Esophagus (tissue), 2 donors: ENCODE measurements at regions not wholly inside any gene's neighbourhood (a gene's known extent, or its start where the extent isn't known, plus 50 kb on each side); places are given as distances from the start of the nearest gene placed in this dataset.
"Not testable (repeated sequence)": the region's sequence is repeated elsewhere in the genome, so short reads cannot be mapped to it uniquely, and the experiment has no call there.

Experiments
- H3K27ac ChIP-seq, 2 donors: one replicate each; pipeline ENCODE4 v1.5.1; 2013; ENCODE audit warnings: low read depth in 2 of 2, mild to moderate bottlenecking in 2 of 2, inconsistent platforms in 1 of 2, low read length in 1 of 2, moderate library complexity in 1 of 2
- H3K27me3 ChIP-seq, 2 donors: one replicate each; pipeline ENCODE4 v1.6.1; 2013; ENCODE audit warnings: low read length in 2 of 2, control low read depth in 1 of 2, mild to moderate bottlenecking in 1 of 2; ENCODE audit not compliant: insufficient read depth in 2 of 2, control insufficient read depth in 1 of 2
- H3K36me3 ChIP-seq, 2 donors: one replicate each; pipeline ENCODE4 v1.6.1; 2013; ENCODE audit warnings: low read length in 1 of 2; ENCODE audit not compliant: control insufficient read depth in 2 of 2, insufficient read depth in 2 of 2
- H3K4me1 ChIP-seq, 2 donors: one replicate each; pipeline ENCODE4 v1.6.1; 2013; ENCODE audit warnings: low read length in 1 of 2; ENCODE audit not compliant: control insufficient read depth in 2 of 2, insufficient read depth in 2 of 2
- H3K4me3 ChIP-seq, 2 donors: one replicate each; pipeline ENCODE4 v1.5.1; 2013; ENCODE audit warnings: low read length in 2 of 2, mild to moderate bottlenecking in 2 of 2, low read depth in 1 of 2, moderate library complexity in 1 of 2
- H3K9me3 ChIP-seq, 2 donors: one replicate each; pipeline ENCODE4 v1.6.1; 2013; ENCODE audit warnings: mild to moderate bottlenecking in 2 of 2, low read depth in 1 of 2, low read length in 1 of 2, moderate library complexity in 1 of 2; ENCODE audit not compliant: control insufficient read depth in 2 of 2, insufficient read depth in 1 of 2
- WGBS, 2 donors: extraction: QIAGEN DNeasy Blood & Tissue Kit; methylation state at CpG; one replicate each; pipeline ENCODE4 v1.1.7; 2013; 5-methylcytosine and 5-hydroxymethylcytosine counted together
- donor health status: healthy with polysubstance abuse.
- donor health status: Bipolar disorder and iron deficiency.

DNA sequence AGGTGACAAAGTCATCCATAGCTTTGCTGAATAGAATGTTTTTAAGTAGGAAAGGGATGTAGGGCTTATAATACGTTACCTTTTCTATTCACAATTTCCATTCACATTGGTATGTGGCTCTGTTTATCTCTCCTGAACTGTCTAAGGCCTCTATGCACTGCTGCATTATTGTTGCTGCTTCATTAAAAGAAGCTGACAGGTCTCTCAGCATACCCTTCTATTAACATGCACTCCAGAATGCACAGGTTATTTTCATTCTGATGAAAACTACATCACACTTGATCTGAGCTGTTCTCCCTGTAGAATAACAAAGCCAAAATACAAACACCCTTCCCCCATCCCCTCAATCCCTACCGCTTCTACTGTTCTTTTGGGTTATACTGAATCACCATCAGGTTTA lies 399.3 kb downstream of the TBC1D32 start:
- 70 to 78% methylated on average over 2 of the region's 2 CpGs for WGBS, 2 donors
- no peaks in the 10 kb centered on the region for H3K9me3 ChIP-seq

DNA sequence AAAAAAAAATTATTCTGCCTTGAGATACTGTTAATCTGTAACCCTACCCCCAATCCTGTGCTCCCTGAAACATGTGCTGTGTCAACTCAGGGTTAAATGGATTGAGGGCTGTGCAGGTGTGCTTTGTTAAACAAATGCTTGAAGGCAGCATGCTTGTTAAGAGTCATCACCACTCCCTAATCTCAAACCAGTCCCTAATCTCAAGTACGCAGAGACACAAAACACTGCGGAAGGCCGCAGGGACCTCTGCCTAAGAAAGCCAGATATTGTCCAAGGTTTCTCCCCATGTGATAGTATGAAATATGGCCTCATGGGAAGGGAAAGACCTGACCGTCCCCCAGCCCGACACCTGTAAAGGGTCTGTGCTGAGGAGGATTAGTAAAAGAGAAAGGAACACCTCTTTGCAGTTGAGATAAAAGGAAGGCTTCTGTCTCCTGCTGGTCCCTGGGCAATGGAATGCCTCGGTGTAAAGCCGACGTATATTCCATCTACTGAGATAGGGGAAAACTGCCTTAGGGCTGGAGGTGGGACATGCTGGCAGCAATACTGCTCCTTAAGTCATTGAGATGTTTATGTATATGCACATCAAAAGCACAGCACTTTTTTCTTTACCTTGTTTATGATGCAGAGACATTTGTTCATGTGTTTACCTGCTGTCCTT lies 402.6 kb downstream of the TBC1D32 start:
- not testable (repeated sequence) for H3K27ac ChIP-seq, H3K9me3 ChIP-seq, H3K4me3 ChIP-seq, H3K36me3 ChIP-seq, H3K27me3 ChIP-seq, H3K4me1 ChIP-seq
- WGBS, 2 donors, result 55 to 64% methylated on average over 8 of the region's 8 CpGs

More for the DNA sequence above, 399.3 kb downstream of the TBC1D32 start:
- no peaks in the 10 kb centered on the region for H3K27me3 ChIP-seq
- no peak overlapping the region for H3K27ac ChIP-seq
- no peaks in the 10 kb centered on the region for H3K4me1 ChIP-seq
- H3K36me3 ChIP-seq, result no peaks in the 10 kb centered on the region
- no peak overlapping the region for H3K4me3 ChIP-seq

DNA sequence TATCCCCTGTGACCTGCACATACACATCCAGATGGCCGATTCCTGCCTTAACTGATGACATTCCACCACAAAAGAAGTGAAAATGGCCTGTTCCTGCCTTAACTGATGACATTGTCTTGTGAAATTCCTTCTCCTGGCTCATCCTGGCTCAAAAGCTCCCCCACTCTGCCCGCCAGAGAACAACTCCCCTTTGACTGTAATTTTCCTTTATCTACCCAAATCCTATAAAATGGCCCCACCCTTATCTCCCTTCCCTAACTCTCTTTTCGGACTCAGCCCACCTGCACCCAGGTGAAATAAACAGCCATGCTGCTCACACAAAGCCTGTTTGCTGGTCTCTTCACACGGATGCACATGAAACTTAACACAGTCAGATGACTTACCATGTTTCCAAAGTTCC lies 403.8 kb downstream of the TBC1D32 start:
- H3K4me3 ChIP-seq, H3K9me3 ChIP-seq, H3K4me1 ChIP-seq, H3K36me3 ChIP-seq, H3K27me3 ChIP-seq, H3K27ac ChIP-seq: not testable (repeated sequence)
- 72 to 74% methylated on average over 3 to 4 of the region's 4 CpGs for WGBS, 2 donors

DNA sequence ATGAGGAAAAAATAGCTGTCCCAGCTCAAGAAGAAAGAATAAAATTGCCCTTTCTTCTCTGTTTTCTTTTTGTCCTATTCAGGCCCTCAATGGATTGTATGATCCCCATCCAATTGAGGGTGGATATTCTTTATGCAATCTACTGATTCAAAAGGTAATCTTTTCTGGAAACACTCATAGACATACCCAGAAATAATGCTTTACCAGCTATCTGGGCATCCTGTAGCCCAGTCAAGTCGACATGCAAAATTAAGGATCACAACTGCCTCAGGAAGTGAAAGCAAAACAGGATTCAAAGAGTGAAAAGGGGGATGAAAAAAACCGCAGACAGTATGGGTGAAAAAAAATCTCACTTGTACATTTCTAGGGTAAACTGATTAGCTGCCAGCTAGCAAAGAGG lies 410.1 kb downstream of the TBC1D32 start:
- no peaks in the 10 kb centered on the region for H3K27me3 ChIP-seq
- H3K4me3 ChIP-seq, result no peak overlapping the region
- H3K27ac ChIP-seq, result no peak overlapping the region
- H3K4me1 ChIP-seq, result no peaks in the 10 kb centered on the region
- no peaks in the 10 kb centered on the region for H3K36me3 ChIP-seq
- 71 to 82% methylated on average over 2 of the region's 2 CpGs for WGBS, 2 donors
- H3K9me3 ChIP-seq, result no peaks in the 10 kb centered on the region

DNA sequence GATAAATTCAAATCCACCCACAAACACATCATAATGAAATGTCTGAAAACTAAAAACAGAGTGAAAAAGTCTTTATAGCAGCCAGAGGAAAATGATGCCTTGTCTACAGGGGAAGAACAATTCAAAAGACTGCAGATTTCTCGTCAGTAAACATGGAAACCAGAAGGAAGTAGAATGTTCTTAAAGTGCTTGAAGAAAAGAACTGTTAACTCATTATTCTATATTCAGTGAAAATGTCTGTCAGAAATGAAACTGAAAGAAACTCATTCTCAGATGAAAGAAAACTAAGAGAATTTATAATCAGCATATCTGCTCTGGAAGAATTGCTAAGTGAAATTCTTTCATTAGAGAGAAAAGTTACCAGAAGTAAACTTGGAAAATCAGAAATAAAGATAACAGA lies 416.1 kb downstream of the TBC1D32 start:
- Histone ChIP-seq H3K4me3 (no peak overlapping the region), H3K36me3 (no peaks in the 10 kb centered on the region), H3K9me3 (no peaks in the 10 kb centered on the region), H3K4me1 (no peaks in the 10 kb centered on the region), H3K27ac (no peak overlapping the region), H3K27me3 (no peaks in the 10 kb centered on the region)
- WGBS, 2 donors, result 56 to 71% methylated on average over 1 of the region's 1 CpG

DNA sequence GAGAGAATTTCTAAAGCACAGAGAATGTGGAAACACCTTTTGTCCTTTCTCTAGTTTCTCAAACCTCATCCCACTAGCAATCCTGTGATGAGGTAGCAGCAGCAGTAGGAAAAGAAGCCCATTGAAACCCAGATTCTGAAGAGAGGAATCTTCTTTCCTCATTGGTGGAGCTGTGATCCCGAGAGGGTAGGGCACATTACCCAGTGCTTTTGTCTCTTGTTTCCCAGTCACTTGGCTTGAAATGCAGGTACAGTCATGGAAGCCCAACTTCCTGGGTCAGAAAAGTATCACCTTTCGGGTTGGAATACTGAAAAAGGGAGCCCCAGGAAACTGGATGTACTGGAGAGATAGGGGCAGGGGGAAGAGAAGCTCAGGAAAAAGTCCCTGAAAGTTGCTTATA lies 417.4 kb downstream of the TBC1D32 start:
- Histone ChIP-seq H3K9me3 (no peaks in the 10 kb centered on the region), H3K36me3 (no peaks in the 10 kb centered on the region), H3K27me3 (no peaks in the 10 kb centered on the region), H3K4me3 (no peak overlapping the region), H3K27ac (no peak overlapping the region), H3K4me1 (no peaks in the 10 kb centered on the region)
- 62 to 78% methylated on average over 2 of the region's 2 CpGs for WGBS, 2 donors

DNA sequence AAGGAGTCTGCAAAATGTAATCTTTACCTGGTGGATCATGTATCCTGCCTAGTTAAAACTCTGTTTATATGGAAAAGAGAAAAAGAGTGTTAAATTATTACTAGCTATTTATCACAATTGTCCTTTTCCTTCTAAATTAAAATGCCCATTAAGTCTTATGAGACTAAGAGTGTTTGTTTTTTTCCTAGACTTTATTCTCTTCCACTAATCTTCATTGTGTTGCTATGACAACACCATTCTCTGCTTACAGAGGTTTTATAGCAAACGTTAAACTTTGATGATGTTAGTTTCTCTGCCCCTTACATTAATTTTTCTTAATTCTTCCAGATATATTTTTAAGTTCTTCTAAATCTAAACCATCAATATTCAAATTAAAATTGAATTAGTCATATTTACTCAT lies 420.8 kb downstream of the TBC1D32 start:
- Histone ChIP-seq H3K9me3 (no peaks in the 10 kb centered on the region), H3K27ac (no peak overlapping the region), H3K27me3 (no peaks in the 10 kb centered on the region), H3K4me1 (no peaks in the 10 kb centered on the region), H3K36me3 (no peaks in the 10 kb centered on the region), H3K4me3 (no peak overlapping the region)
- 19 to 29% methylated on average over 1 of the region's 1 CpG for whole genome bisulfite sequencing, 2 donors

DNA sequence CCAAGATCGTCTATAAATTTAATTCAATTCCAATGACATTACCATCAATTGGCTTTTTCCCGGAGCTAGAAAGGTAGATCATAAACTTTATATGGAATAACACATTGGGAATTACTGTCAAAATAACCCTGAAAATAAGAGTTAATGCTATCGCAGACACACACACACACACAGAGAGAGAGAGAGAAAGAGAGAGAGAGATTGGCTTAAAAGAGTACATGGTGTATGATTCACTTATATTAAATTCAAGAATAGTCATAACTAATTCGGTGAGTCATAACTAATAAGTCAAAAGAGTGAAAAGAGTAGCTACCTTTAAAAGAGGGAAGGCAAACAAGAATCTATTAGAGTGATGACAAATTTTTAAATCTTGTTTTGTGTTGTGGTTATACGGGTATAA lies 425.5 kb downstream of the TBC1D32 start:
- Histone ChIP-seq H3K9me3 (no peaks in the 10 kb centered on the region), H3K27ac (no peak overlapping the region), H3K4me3 (no peak overlapping the region), H3K4me1 (no peaks in the 10 kb centered on the region), H3K36me3 (no peaks in the 10 kb centered on the region), H3K27me3 (no peaks in the 10 kb centered on the region)
- whole genome bisulfite sequencing, 2 donors, result 74 to 76% methylated on average over 5 of the region's 5 CpGs

DNA sequence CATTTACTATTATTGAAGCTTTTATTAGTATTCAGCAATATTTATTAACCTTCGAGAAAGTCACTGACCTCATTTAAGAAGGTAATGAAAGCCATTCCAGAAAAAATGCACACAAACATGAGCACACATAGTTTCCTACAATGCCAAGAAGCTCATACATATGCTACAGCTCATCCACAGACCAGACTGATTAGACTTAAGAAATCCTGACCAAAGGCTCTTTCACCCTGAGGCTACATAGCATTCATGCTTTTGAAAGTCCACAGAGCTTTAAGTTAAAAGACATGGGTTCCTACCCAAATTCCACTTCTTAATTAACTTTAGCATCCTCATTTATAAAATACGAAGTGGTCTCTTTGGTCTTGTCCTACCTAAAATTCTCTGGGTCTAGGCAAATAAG lies 430.4 kb downstream of the TBC1D32 start:
- Histone ChIP-seq H3K27ac (no peak overlapping the region), H3K9me3 (no peaks in the 10 kb centered on the region), H3K36me3 (no peaks in the 10 kb centered on the region), H3K4me1 (no peaks in the 10 kb centered on the region), H3K4me3 (no peak overlapping the region), H3K27me3 (no peaks in the 10 kb centered on the region)
- WGBS, 2 donors, result 68 to 77% methylated on average over 2 of the region's 2 CpGs

DNA sequence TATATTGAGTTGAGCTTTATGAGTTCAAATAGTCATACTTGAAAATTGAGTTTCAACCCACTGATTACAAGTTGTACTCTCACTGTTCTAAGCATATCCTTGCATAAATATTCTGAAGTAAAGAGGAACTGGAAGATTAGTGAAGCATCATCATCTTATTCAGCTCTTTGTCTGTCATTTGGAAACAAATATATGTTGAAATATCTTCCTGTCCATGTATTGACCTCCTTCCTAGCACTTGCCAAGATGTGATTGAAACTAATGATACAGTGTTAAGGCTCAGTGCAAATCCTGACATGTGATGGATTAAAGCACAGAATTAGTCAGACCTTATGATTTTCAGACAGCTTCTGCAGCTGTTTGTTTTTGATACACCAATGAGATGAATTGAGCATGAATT lies 434.3 kb downstream of the TBC1D32 start:
- H3K27ac ChIP-seq, result no peak overlapping the region

More for the DNA sequence above, 434.3 kb downstream of the TBC1D32 start:
- Histone ChIP-seq H3K36me3 (no peaks in the 10 kb centered on the region), H3K4me1 (no peaks in the 10 kb centered on the region), H3K9me3 (no peaks in the 10 kb centered on the region), H3K27me3 (no peaks in the 10 kb centered on the region), H3K4me3 (no peak overlapping the region)
